Stomach smooth muscle (tissue), 2 donors: ENCODE measurements at regions not wholly inside any gene's neighbourhood (a gene's known extent, or its start where the extent isn't known, plus 50 kb on each side); places are given as distances from the start of the nearest gene placed in this dataset.
"Not testable (repeated sequence)": the region's sequence is repeated elsewhere in the genome, so short reads cannot be mapped to it uniquely, and the experiment has no call there.

Experiments
- H3K27ac ChIP-seq: one replicate; pipeline ENCODE4 v1.7.0; 2013; ENCODE audit warnings: mild to moderate bottlenecking, low read length, inconsistent platforms
- H3K27me3 ChIP-seq, 2 donors: one replicate each; pipeline ENCODE4 v1.7.0; 2013; ENCODE audit warnings: low read length in 2 of 2; ENCODE audit not compliant: insufficient read depth in 2 of 2, control insufficient read depth in 1 of 2
- H3K36me3 ChIP-seq, 2 donors: one replicate each; pipeline ENCODE4 v1.7.0; 2013; ENCODE audit warnings: low read length in 2 of 2; ENCODE audit not compliant: control insufficient read depth in 2 of 2, insufficient read depth in 2 of 2
- H3K4me1 ChIP-seq: one replicate; pipeline ENCODE4 v1.7.0; 2013; ENCODE audit warnings: low read length; ENCODE audit not compliant: control insufficient read depth, insufficient read depth
- H3K4me3 ChIP-seq, 2 donors: one replicate each; pipeline ENCODE4 v1.7.0; 2013; ENCODE audit warnings: low read length in 2 of 2
- H3K9ac ChIP-seq, 2 donors: one replicate each; pipeline ENCODE4 v1.7.0; 2013; ENCODE audit warnings: low read length in 2 of 2, mild to moderate bottlenecking in 1 of 2
- H3K9me3 ChIP-seq, 2 donors: one replicate each; pipeline ENCODE4 v1.7.0; 2013; ENCODE audit warnings: low read length in 2 of 2; ENCODE audit not compliant: control insufficient read depth in 2 of 2
- donor health status: healthy.
- donor health status: Pancreatic carcinoma.

GRCh38 chr5:39689919-39690318 is 265.1 kb upstream of the DAB2 start:
- H3K9me3 ChIP-seq = no peaks in the 10 kb centered on the region
- H3K27ac ChIP-seq = no peak overlapping the region
- no peak overlapping the region for H3K4me3 ChIP-seq
- H3K4me1 ChIP-seq = peaks cover under 1% of the 10 kb centered on the region
- H3K9ac ChIP-seq = no peak overlapping the region
- H3K27me3 ChIP-seq = no peaks in the 10 kb centered on the region
- H3K36me3 ChIP-seq = no peaks in the 10 kb centered on the region

- not testable (repeated sequence) for H3K9ac ChIP-seq, H3K27me3 ChIP-seq, H3K4me3 ChIP-seq, H3K36me3 ChIP-seq, H3K9me3 ChIP-seq, H3K4me1 ChIP-seq, H3K27ac ChIP-seq
These were observed 263.1 kb upstream of the DAB2 start for GRCh38 chr5:39687924-39688323.

- Histone ChIP-seq H3K4me1 (no peaks in the 10 kb centered on the region), H3K27ac (no peak overlapping the region), H3K36me3 (no peaks in the 10 kb centered on the region), H3K9me3 (no peaks in the 10 kb centered on the region), H3K27me3 (no peaks in the 10 kb centered on the region), H3K4me3 (no peak overlapping the region), H3K9ac (no peak overlapping the region)
These were observed 255.4 kb upstream of the DAB2 start for GRCh38 chr5:39680213-39680612.

GRCh38 chr5:39678534-39678933 is 253.8 kb upstream of the DAB2 start:
- Histone ChIP-seq H3K9me3 (no peaks in the 10 kb centered on the region), H3K36me3 (no peaks in the 10 kb centered on the region), H3K4me1 (no peaks in the 10 kb centered on the region), H3K4me3 (no peak overlapping the region), H3K27ac (no peak overlapping the region), H3K27me3 (no peaks in the 10 kb centered on the region), H3K9ac (no peak overlapping the region)

GRCh38 chr5:39675676-39676075 is 250.9 kb upstream of the DAB2 start:
- Histone ChIP-seq H3K36me3 (no peaks in the 10 kb centered on the region), H3K27ac (no peak overlapping the region), H3K9me3 (no peaks in the 10 kb centered on the region), H3K27me3 (no peaks in the 10 kb centered on the region), H3K4me1 (no peaks in the 10 kb centered on the region), H3K9ac (no peak overlapping the region), H3K4me3 (no peak overlapping the region)

GRCh38 chr5:39674209-39675082 is 249.7 kb upstream of the DAB2 start:
- H3K9ac ChIP-seq = no peak overlapping the region
- no peak overlapping the region for H3K27ac ChIP-seq
- no peaks in the 10 kb centered on the region for H3K27me3 ChIP-seq
- H3K9me3 ChIP-seq = no peaks in the 10 kb centered on the region
- no peaks in the 10 kb centered on the region for H3K36me3 ChIP-seq
- no peak overlapping the region for H3K4me3 ChIP-seq
- H3K4me1 ChIP-seq = no peaks in the 10 kb centered on the region

GRCh38 chr5:39671561-39671961 is 246.8 kb upstream of the DAB2 start:
- Histone ChIP-seq H3K9me3 (no peaks in the 10 kb centered on the region), H3K4me3 (no peak overlapping the region), H3K4me1 (no peaks in the 10 kb centered on the region), H3K27me3 (no peaks in the 10 kb centered on the region), H3K9ac (no peak overlapping the region), H3K36me3 (no peaks in the 10 kb centered on the region), H3K27ac (no peak overlapping the region)

GRCh38 chr5:39670955-39671354 is 246.2 kb upstream of the DAB2 start:
- Histone ChIP-seq H3K27ac (no peak overlapping the region), H3K9ac (no peak overlapping the region), H3K9me3 (no peaks in the 10 kb centered on the region), H3K4me3 (no peak overlapping the region), H3K36me3 (no peaks in the 10 kb centered on the region), H3K4me1 (no peaks in the 10 kb centered on the region), H3K27me3 (no peaks in the 10 kb centered on the region)

GRCh38 chr5:39670391-39670790 is 245.6 kb upstream of the DAB2 start:
- no peaks in the 10 kb centered on the region for H3K9me3 ChIP-seq
- H3K9ac ChIP-seq = no peak overlapping the region
- no peaks in the 10 kb centered on the region for H3K4me1 ChIP-seq
- no peaks in the 10 kb centered on the region for H3K36me3 ChIP-seq
- H3K4me3 ChIP-seq = no peak overlapping the region
- H3K27me3 ChIP-seq = no peaks in the 10 kb centered on the region
- no peak overlapping the region for H3K27ac ChIP-seq

GRCh38 chr5:39668980-39669379 is 244.2 kb upstream of the DAB2 start:
- Histone ChIP-seq H3K36me3 (no peaks in the 10 kb centered on the region), H3K9me3 (no peaks in the 10 kb centered on the region), H3K4me3 (no peak overlapping the region), H3K27ac (no peak overlapping the region), H3K27me3 (no peaks in the 10 kb centered on the region), H3K4me1 (no peaks in the 10 kb centered on the region), H3K9ac (no peak overlapping the region)

GRCh38 chr5:39665328-39665727 is 240.5 kb upstream of the DAB2 start:
- no peak overlapping the region for H3K4me3 ChIP-seq
- H3K36me3 ChIP-seq = no peaks in the 10 kb centered on the region
- H3K4me1 ChIP-seq = no peaks in the 10 kb centered on the region
- H3K27ac ChIP-seq = no peak overlapping the region
- H3K27me3 ChIP-seq = no peaks in the 10 kb centered on the region
- no peaks in the 10 kb centered on the region for H3K9me3 ChIP-seq
- no peak overlapping the region for H3K9ac ChIP-seq
